HG02973 (cell line): ENCODE measurements at regions not wholly inside any gene's neighbourhood (a gene's known extent, or its start where the extent isn't known, plus 50 kb on each side); places are given as distances from the start of the nearest gene placed in this dataset.
"Not testable (repeated sequence)": the region's sequence is repeated elsewhere in the genome, so short reads cannot be mapped to it uniquely, and the experiment has no call there.

Source experiments
- ATAC-seq: cut with Tn5 transposase; IDR thresholded peaks from one replicate; pipeline ENCODE4 v1.9.1; 2021; ENCODE audit warnings: moderate library complexity; ENCODE audit not compliant: unreplicated experiment

GRCh38 chr5:57067597-57067924, 106.3 kb upstream of the GPBP1 start:
- ATAC-seq: no peak

GRCh38 chr5:57069115-57069835, 104.6 kb upstream of the GPBP1 start:
- no peak for ATAC-seq

- ATAC-seq: no peak
These were observed 101.5 kb upstream of the GPBP1 start for GRCh38 chr5:57072218-57072892.

GRCh38 chr5:57082441-57083067, 91.3 kb upstream of the GPBP1 start:
- no peak for ATAC-seq

GRCh38 chr5:57085306-57086081, 88.4 kb upstream of the GPBP1 start:
- no peak for ATAC-seq

- not testable (repeated sequence) for ATAC-seq
These were observed 85.9 kb upstream of the GPBP1 start for GRCh38 chr5:57087947-57088346.

- ATAC-seq: no peak
These were observed 78.8 kb upstream of the GPBP1 start for GRCh38 chr5:57094753-57095683.

GRCh38 chr5:57097526-57097925, 76.3 kb upstream of the GPBP1 start:
- ATAC-seq: no peak

GRCh38 chr5:57102189-57102904, 71.5 kb upstream of the GPBP1 start:
- no peak for ATAC-seq

- no peak for ATAC-seq
These were observed 71.0 kb upstream of the GPBP1 start for GRCh38 chr5:57102905-57103255.

GRCh38 chr5:57103317-57103907, 70.4 kb upstream of the GPBP1 start:
- ATAC-seq: no peak

- ATAC-seq: no peak
These were observed 67.2 kb upstream of the GPBP1 start for GRCh38 chr5:57106661-57107060.

GRCh38 chr5:57111993-57112392, 61.9 kb upstream of the GPBP1 start:
- ATAC-seq: no peak

- no peak for ATAC-seq
These were observed 60.4 kb upstream of the GPBP1 start for GRCh38 chr5:57113481-57113880.

- ATAC-seq: no peak
These were observed 56.3 kb upstream of the GPBP1 start for GRCh38 chr5:57117596-57117995.

GRCh38 chr5:57119031-57119430, 54.8 kb upstream of the GPBP1 start:
- no peak for ATAC-seq

GRCh38 chr5:57124014-57124413, 49.8 kb upstream of the GPBP1 start:
- no peak for ATAC-seq
